ENCODE measurements at regions not wholly inside any gene's neighbourhood (a gene's known extent, or its start where the extent isn't known, plus 50 kb on each side); places are given as distances from the start of the nearest gene placed in this dataset.

DNA sequence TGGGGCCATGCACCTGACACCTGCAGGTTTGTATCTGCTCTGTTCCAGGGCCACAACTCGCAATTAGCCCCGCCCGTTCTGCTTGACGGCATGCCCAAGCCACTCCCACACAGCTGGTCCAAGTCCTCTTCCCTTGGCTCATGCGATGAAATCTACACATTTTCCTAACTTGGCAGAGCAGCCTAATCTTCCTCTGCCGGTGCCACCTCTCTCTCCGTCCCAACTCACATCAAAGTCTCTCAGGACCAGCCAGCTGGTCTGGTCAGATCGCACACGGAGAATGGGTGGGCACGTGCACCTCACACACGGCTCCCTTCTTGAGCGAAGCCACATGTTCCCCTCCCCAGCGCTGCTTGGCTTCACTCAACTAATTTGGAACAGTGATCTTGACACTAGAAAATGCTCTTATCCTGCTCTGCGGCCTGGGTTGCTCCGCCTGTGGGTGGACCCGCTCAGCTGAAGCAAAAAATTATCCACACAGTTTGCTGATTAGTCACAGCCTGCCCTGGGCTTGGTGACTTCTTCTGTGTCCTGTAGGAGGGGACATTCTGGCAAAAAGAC, 176.7 kb downstream of the NRP2 start:
- Histone ChIP-seq H3K27ac (peak overlapping the region; percentile 34), H3K9me3 (no peaks in the 10 kb centered on the region), H3K27me3 (no peaks in the 10 kb centered on the region), H3K36me3 (no peaks in the 10 kb centered on the region), H3K4me3 (no peak overlapping the region), H3K4me1 (peaks cover 34% of the 10 kb centered on the region)
- TF ChIP-seq, protein P1, sequence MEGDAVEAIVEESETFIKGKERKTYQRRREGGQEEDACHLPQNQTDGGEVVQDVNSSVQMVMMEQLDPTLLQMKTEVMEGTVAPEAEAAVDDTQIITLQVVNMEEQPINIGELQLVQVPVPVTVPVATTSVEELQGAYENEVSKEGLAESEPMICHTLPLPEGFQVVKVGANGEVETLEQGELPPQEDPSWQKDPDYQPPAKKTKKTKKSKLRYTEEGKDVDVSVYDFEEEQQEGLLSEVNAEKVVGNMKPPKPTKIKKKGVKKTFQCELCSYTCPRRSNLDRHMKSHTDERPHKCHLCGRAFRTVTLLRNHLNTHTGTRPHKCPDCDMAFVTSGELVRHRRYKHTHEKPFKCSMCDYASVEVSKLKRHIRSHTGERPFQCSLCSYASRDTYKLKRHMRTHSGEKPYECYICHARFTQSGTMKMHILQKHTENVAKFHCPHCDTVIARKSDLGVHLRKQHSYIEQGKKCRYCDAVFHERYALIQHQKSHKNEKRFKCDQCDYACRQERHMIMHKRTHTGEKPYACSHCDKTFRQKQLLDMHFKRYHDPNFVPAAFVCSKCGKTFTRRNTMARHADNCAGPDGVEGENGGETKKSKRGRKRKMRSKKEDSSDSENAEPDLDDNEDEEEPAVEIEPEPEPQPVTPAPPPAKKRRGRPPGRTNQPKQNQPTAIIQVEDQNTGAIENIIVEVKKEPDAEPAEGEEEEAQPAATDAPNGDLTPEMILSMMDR (IDR thresholded peaks at IDR 0.05), result no peak
- TF ChIP-seq POLR2AphosphoS5 (IDR thresholded peaks at IDR 0.05) (no peak), EP300 (IDR thresholded peaks at IDR 0.05) (no peak), POLR2A (IDR thresholded peaks at IDR 0.05) (no peak)
- DNase-seq (ENCODE audit: low spot score in 2 of 2), result no peak
- 41% methylated on average over 14 of the region's 16 CpGs for WGBS

DNA sequence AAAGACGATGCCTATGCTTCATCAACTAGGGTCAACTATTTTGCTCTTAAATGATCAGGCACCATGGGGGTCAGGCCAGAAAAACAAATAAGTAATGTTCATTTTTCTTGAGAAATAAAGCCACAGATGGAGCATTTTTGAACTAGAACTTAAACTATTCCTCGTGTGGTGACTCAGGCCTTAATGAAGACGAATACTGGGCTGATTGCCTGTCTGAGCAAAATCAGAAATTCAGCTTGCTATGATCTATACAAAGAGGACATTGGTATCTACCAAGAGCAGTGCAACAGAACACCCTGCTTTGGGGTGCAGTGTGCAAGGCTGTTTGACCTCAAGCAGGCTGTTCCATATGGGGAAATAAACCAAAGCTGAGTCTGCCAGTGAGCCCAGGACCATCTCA, 176.0 kb downstream of the NRP2 start:
- Histone ChIP-seq H3K36me3 (no peaks in the 10 kb centered on the region), H3K4me1 (peaks cover 34% of the 10 kb centered on the region), H3K4me3 (no peak overlapping the region), H3K27ac (peak overlapping the region; percentile 34), H3K27me3 (no peaks in the 10 kb centered on the region), H3K9me3 (no peaks in the 10 kb centered on the region)
- no peak for DNase-seq (ENCODE audit: low spot score in 2 of 2)
- TF ChIP-seq, protein P1 (IDR thresholded peaks at IDR 0.05), result no peak
- TF ChIP-seq POLR2AphosphoS5 (IDR thresholded peaks at IDR 0.05), result no peak
- TF ChIP-seq EP300 (IDR thresholded peaks at IDR 0.05), result no peak
- TF ChIP-seq POLR2A (IDR thresholded peaks at IDR 0.05), result no peak
- WGBS, result 48% methylated on average over 3 of the region's 3 CpGs

DNA sequence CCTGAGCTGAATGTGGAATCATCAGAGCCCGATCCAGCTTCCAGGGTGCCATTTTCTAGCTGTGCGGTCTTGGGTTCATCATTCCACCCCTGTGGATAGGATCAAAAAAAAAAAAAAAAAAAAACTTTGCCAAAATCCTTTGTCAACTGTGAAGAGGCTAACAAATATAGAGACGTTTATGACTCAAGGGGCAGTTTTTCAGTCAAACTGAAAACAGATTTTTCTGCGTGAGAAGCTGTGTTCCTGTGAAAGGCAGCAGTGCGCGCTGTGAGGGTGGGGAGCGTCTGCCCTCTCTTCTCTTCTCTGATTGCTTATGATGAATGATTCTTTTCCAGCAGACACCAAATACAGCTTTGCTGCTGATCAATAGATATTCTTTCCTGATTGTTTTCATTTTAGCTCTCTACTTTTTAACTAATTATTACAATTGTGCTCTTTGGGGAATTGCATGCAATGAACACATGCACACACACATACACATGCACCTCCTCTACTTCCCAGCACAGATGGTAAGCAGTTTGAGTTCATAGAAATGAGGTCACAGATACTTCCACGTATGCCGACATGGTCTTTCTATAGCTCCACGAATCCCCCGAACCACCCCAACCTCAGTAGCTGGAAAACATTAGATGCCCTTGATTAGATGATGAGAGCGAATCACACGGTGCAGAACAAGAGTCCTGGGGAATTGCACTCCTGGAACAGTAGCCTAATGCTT, 175.4 kb downstream of the NRP2 start:
- TF ChIP-seq POLR2A (IDR thresholded peaks at IDR 0.05) (no peak), EP300 (IDR thresholded peaks at IDR 0.05) (no peak), POLR2AphosphoS5 (IDR thresholded peaks at IDR 0.05) (no peak)
- TF ChIP-seq, protein P1 (IDR thresholded peaks at IDR 0.05), result no peak
- Histone ChIP-seq H3K27ac (no peak overlapping the region), H3K4me1 (peaks cover 34% of the 10 kb centered on the region), H3K4me3 (no peak overlapping the region), H3K9me3 (no peaks in the 10 kb centered on the region), H3K27me3 (no peaks in the 10 kb centered on the region), H3K36me3 (no peaks in the 10 kb centered on the region)
- WGBS, result 72% methylated on average over 13 of the region's 13 CpGs
- DNase-seq (ENCODE audit: low spot score in 2 of 2), result no peak

DNA sequence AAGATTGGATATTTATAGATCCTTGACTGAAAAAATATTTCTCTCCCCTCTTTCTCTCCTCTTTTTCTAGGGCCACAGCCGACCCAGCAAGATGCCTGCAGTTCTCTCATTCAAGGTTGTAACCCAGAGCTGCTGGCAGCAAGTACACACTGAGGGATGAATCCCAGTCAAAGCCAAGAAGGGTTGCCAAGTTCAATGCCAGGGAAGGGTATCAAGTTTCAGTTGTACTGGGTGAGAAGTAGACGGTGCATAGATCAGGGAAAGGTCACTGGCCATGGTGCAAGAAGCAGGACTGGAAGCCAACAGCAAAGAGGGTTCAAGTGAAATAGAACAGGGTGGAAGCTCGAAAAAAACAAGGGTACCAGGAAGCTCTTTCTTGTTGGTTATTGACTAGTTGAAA, 170.2 kb downstream of the NRP2 start:
- Histone ChIP-seq H3K36me3 (no peaks in the 10 kb centered on the region), H3K4me3 (no peak overlapping the region), H3K9me3 (no peaks in the 10 kb centered on the region), H3K27ac (no peak overlapping the region), H3K4me1 (peaks cover 10% of the 10 kb centered on the region), H3K27me3 (no peaks in the 10 kb centered on the region)
- DNase-seq (ENCODE audit: low spot score in 2 of 2), result no peak
- WGBS, result 50% methylated on average over 3 of the region's 3 CpGs
- TF ChIP-seq POLR2AphosphoS5 (IDR thresholded peaks at IDR 0.05), result no peak
- TF ChIP-seq POLR2A (IDR thresholded peaks at IDR 0.05), result no peak
- TF ChIP-seq, protein P1 (IDR thresholded peaks at IDR 0.05), result no peak
- no peak for TF ChIP-seq EP300 (IDR thresholded peaks at IDR 0.05)

DNA sequence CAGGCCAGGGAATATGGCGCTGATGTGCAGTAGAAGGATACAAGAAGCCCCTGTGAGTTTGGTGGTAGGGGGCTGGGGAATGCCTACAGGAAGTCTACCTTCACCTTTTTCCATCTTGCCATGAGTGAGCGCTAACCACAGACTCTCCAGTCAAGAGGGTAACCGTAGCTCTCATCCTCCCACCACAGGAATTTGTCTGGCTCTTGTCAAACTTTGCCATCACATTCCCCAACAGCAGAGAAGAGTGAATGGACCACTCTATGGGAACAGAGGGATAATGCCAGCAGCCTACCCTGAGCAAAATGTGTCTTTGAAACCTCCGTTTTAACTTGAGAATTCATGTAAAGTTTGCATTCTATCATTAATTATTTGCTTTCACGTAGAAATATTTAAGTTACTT, 168.3 kb downstream of the NRP2 start:
- TF ChIP-seq EP300 (IDR thresholded peaks at IDR 0.05) (no peak), POLR2A (IDR thresholded peaks at IDR 0.05) (no peak), POLR2AphosphoS5 (IDR thresholded peaks at IDR 0.05) (no peak)
- TF ChIP-seq, protein P1 (IDR thresholded peaks at IDR 0.05), result no peak
- Histone ChIP-seq H3K4me1 (peaks cover 10% of the 10 kb centered on the region), H3K27ac (no peak overlapping the region), H3K27me3 (no peaks in the 10 kb centered on the region), H3K9me3 (no peaks in the 10 kb centered on the region), H3K36me3 (no peaks in the 10 kb centered on the region), H3K4me3 (no peak overlapping the region)
- 78% methylated on average over 5 of the region's 5 CpGs for WGBS
- DNase-seq (ENCODE audit: low spot score in 2 of 2), result no peak
